PC-3 (cell line): ENCODE measurements at regions not wholly inside any gene's neighbourhood (a gene's known extent, or its start where the extent isn't known, plus 50 kb on each side); places are given as distances from the start of the nearest gene placed in this dataset.

ENCODE experiments used
- ATAC-seq: fragments of 200-7000 bp; cut with Tn5 transposase; 2 replicates; pipeline ENCODE4 v1.9.1; 2020; ENCODE audit warnings: mild to moderate bottlenecking, moderate library complexity
- BruUV-seq: library from RNA; stranded (reverse); fragments of 400-500 nt; replicated peaks from 2 replicates; lab custom pipeline; 2021; lab: Mats Ljungman, UMichigan
- CTCF ChIA-PET: fragments of 300-600 bp; sonication (Branson Sonifier 250); formaldehyde crosslinking; loops from one replicate; lab custom pipeline; 2022; ENCODE audit warnings: antibody characterized with exemption; lab: Charles Lee
- POLR2A ChIA-PET: fragments of 300-600 bp; sonication (Branson Sonifier 250); formaldehyde crosslinking; loops from one replicate; lab custom pipeline; 2022; ENCODE audit warnings: antibody characterized with exemption; ENCODE audit not compliant: unreplicated experiment; lab: Charles Lee
- DNase-seq: peaks from one replicate; pipeline ENCODE4 v3.0.0-alpha.2; 2015
- H2AFZ ChIP-seq: fragments of 300-600 bp; sonication (generic); 2 replicates; pipeline ENCODE4 v1.6.0; 2016; ENCODE audit warnings: antibody characterized with exemption, low read length
- H3F3A ChIP-seq: fragments of 300-600 bp; sonication (generic); one replicate; pipeline ENCODE4 v1.6.0; 2017; ENCODE audit warnings: antibody characterized with exemption, low read length, control low read depth, mild to moderate bottlenecking; ENCODE audit not compliant: unreplicated experiment
- H3K27ac ChIP-seq: fragments of 300-600 bp; sonication (generic); 2 replicates; pipeline ENCODE4 v1.5.1; 2016; ENCODE audit warnings: mild to moderate bottlenecking, low read length
- H3K27me3 ChIP-seq: fragments of 300-600 bp; sonication (generic); 2 replicates; pipeline ENCODE4 v1.6.1; 2016; ENCODE audit warnings: low read length, mixed read lengths
- H3K36me3 ChIP-seq: fragments of 300-600 bp; sonication (generic); 2 replicates; pipeline ENCODE4 v1.6.1; 2016; ENCODE audit warnings: low read depth, mixed run types, low read length, mixed read lengths
- H3K4me1 ChIP-seq: fragments of 300-600 bp; sonication (generic); 2 replicates; pipeline ENCODE4 v1.5.1; 2016; ENCODE audit warnings: low read length; ENCODE audit not compliant: insufficient read depth
- H3K4me2 ChIP-seq: fragments of 300-600 bp; sonication (generic); 2 replicates; pipeline ENCODE4 v1.6.0; 2016; ENCODE audit warnings: low read length
- H3K4me3 ChIP-seq: fragments of 300-600 bp; sonication (generic); 2 replicates; pipeline ENCODE4 v1.5.1; 2016; ENCODE audit warnings: mild to moderate bottlenecking, low read length, mixed read lengths
- H3K79me2 ChIP-seq: fragments of 300-600 bp; sonication (generic); 2 replicates; pipeline ENCODE4 v1.6.1; 2017; ENCODE audit warnings: low read length, mixed read lengths
- H3K9ac ChIP-seq: fragments of 300-600 bp; sonication (generic); 2 replicates; pipeline ENCODE4 v1.6.0; 2016; ENCODE audit warnings: mild to moderate bottlenecking, low read length
- H3K9me2 ChIP-seq: fragments of 300-600 bp; sonication (generic); replicated peaks from 2 replicates; pipeline ENCODE4 v1.6.1; 2016; ENCODE audit warnings: mixed run types, low read length, mixed read lengths
- H3K9me3 ChIP-seq: fragments of 300-600 bp; sonication (generic); 2 replicates; pipeline ENCODE4 v1.6.1; 2016; ENCODE audit warnings: low read length, mixed read lengths
- H4K20me1 ChIP-seq: fragments of 300-600 bp; sonication (generic); 2 replicates; pipeline ENCODE4 v1.6.1; 2016; ENCODE audit warnings: low read length, mixed read lengths
- CTCF ChIP-seq: fragments of 300-600 bp; sonication (generic); conservative IDR thresholded peaks from 2 replicates; pipeline ENCODE4 v1.5.1; 2017; ENCODE audit warnings: antibody characterized with exemption, low read depth, mild to moderate bottlenecking, low read length
- EZH2 ChIP-seq: fragments of 300-600 bp; sonication (generic); IDR thresholded peaks from one replicate; pipeline ENCODE4 v1.6.1; 2017; ENCODE audit warnings: antibody characterized with exemption, mild to moderate bottlenecking, low read length; ENCODE audit not compliant: unreplicated experiment
- EZH2phosphoT487 ChIP-seq: fragments of 300-600 bp; sonication (generic); IDR thresholded peaks from 2 replicates; pipeline ENCODE4 v1.6.1; 2018; ENCODE audit warnings: mild to moderate bottlenecking, antibody characterized with exemption, low read length, borderline replicate concordance
- intact Hi-C: fragments of 100-400 bp; cut with micrococcal nuclease; formaldehyde crosslinking; loops from 2 replicates; pipeline ENCODE4 v1.9.0; 2023

- ATAC-seq = no peak
- no peak overlapping the region for H2AFZ ChIP-seq
- ChIA-PET CTCF (no interaction called here), POLR2A (interaction anchor here (0.6 kb wide), 1 partner anchor 61 kb away, joined by 3 read pairs; the partner anchor contains the start of gene ID2)
- H3K9ac ChIP-seq = no peak overlapping the region
- H3K79me2 ChIP-seq = no peaks in the 10 kb centered on the region
- no peak overlapping the region for H3K4me3 ChIP-seq
- intact Hi-C loops = no loop called here
- H3K4me2 ChIP-seq = no peak overlapping the region
- TF ChIP-seq EZH2phosphoT487 (no peak), EZH2 (no peak), CTCF (no peak)
- H3K27me3 ChIP-seq = no peaks in the 10 kb centered on the region
- H3K36me3 ChIP-seq = no peaks in the 10 kb centered on the region
- no peak for DNase-seq
- no TSS peak for BruUV-seq
- H3F3A ChIP-seq = no peaks in the 10 kb centered on the region
- H4K20me1 ChIP-seq = no peaks in the 10 kb centered on the region
- no peaks in the 10 kb centered on the region for H3K9me2 ChIP-seq
- no peak overlapping the region for H3K27ac ChIP-seq
- H3K4me1 ChIP-seq = peaks cover 19% of the 10 kb centered on the region
- no peaks in the 10 kb centered on the region for H3K9me3 ChIP-seq
These were observed 61.1 kb upstream of the ID2 start for GRCh38 chr2:8620611-8621382.

- no peaks in the 10 kb centered on the region for H3K9me3 ChIP-seq
- no peaks in the 10 kb centered on the region for H3F3A ChIP-seq
- peaks cover 30% of the 10 kb centered on the region for H3K4me1 ChIP-seq
- no peaks in the 10 kb centered on the region for H3K36me3 ChIP-seq
- ChIA-PET CTCF (no interaction called here), POLR2A (no interaction called here)
- no peak overlapping the region for H2AFZ ChIP-seq
- no peaks in the 10 kb centered on the region for H3K79me2 ChIP-seq
- no peak overlapping the region for H3K4me2 ChIP-seq
- H3K4me3 ChIP-seq = no peak overlapping the region
- BruUV-seq = no TSS peak
- H3K27ac ChIP-seq = no peak overlapping the region
- DNase-seq (no peak), ATAC-seq (no peak)
- no peaks in the 10 kb centered on the region for H3K9me2 ChIP-seq
- H3K9ac ChIP-seq = no peak overlapping the region
- no peaks in the 10 kb centered on the region for H4K20me1 ChIP-seq
- intact Hi-C loops = no loop called here
- TF ChIP-seq EZH2phosphoT487 = no peak
- TF ChIP-seq EZH2 = no peak
- TF ChIP-seq CTCF = no peak
- H3K27me3 ChIP-seq = no peaks in the 10 kb centered on the region
These were observed 59.5 kb upstream of the ID2 start for GRCh38 chr2:8622199-8622911.
